ENCODE measurements at regions not wholly inside any gene's neighbourhood (a gene's known extent, or its start where the extent isn't known, plus 50 kb on each side); places are given as distances from the start of the nearest gene placed in this dataset.
"Not testable (repeated sequence)": the region's sequence is repeated elsewhere in the genome, so short reads cannot be mapped to it uniquely, and the experiment has no call there.

- DNase-seq = no peak
Observed at GRCh38 chr3:106945435-106945834, 431.8 kb upstream of the CCDC54 start.

GRCh38 chr3:106946866-106947265 is 430.4 kb upstream of the CCDC54 start:
- no peak for DNase-seq

- no peak for DNase-seq
Observed at GRCh38 chr3:106957029-106957428, 420.2 kb upstream of the CCDC54 start.

GRCh38 chr3:106962993-106963392 is 414.2 kb upstream of the CCDC54 start:
- DNase-seq = no peak

GRCh38 chr3:106963442-106963841 is 413.8 kb upstream of the CCDC54 start:
- DNase-seq = no peak

GRCh38 chr3:106965307-106965706 is 411.9 kb upstream of the CCDC54 start:
- no peak for DNase-seq

- DNase-seq = no peak
Observed at GRCh38 chr3:106969596-106969995, 407.6 kb upstream of the CCDC54 start.

- no peak for DNase-seq
Observed at GRCh38 chr3:106981392-106981791, 395.8 kb upstream of the CCDC54 start.

GRCh38 chr3:106985721-106986120 is 391.5 kb upstream of the CCDC54 start:
- DNase-seq = no peak

GRCh38 chr3:106998841-106999682 is 378.2 kb upstream of the CCDC54 start:
- DNase-seq = not testable (repeated sequence)

- no peak for DNase-seq
Observed at GRCh38 chr3:107001635-107002034, 375.6 kb upstream of the CCDC54 start.

GRCh38 chr3:107005352-107005751 is 371.9 kb upstream of the CCDC54 start:
- not testable (repeated sequence) for DNase-seq

GRCh38 chr3:107008213-107008612 is 369.0 kb upstream of the CCDC54 start:
- no peak for DNase-seq

- DNase-seq = no peak
Observed at GRCh38 chr3:107013641-107014040, 363.6 kb upstream of the CCDC54 start.

GRCh38 chr3:107024551-107025026 is 352.6 kb upstream of the CCDC54 start:
- peak; percentile 27 for DNase-seq

- DNase-seq = no peak
Observed at GRCh38 chr3:107025961-107026360, 351.3 kb upstream of the CCDC54 start.

GRCh38 chr3:107028086-107028485 is 349.2 kb upstream of the CCDC54 start:
- no peak for DNase-seq

- DNase-seq = no peak
Observed at GRCh38 chr3:107028626-107029025, 348.6 kb upstream of the CCDC54 start.

- no peak for DNase-seq
Observed at GRCh38 chr3:107032111-107032510, 345.1 kb upstream of the CCDC54 start.

GRCh38 chr3:107034142-107034541 is 343.1 kb upstream of the CCDC54 start:
- no peak for DNase-seq

- DNase-seq = no peak
Observed at GRCh38 chr3:107035176-107035575, 342.1 kb upstream of the CCDC54 start.

GRCh38 chr3:107044677-107045076 is 332.6 kb upstream of the CCDC54 start:
- DNase-seq = no peak

GRCh38 chr3:107045791-107046190 is 331.4 kb upstream of the CCDC54 start:
- no peak for DNase-seq

GRCh38 chr3:107055181-107055942 is 321.9 kb upstream of the CCDC54 start:
- DNase-seq = no peak
